Stimulated activated CD4-positive, alpha-beta T cell treated with anti-CD3 and anti-CD28 coated beads, Interleukin-1b, Interleukin-23, amount 100 ng/mL, for 4 hours (primary cell): ENCODE measurements at regions not wholly inside any gene's neighbourhood (a gene's known extent, or its start where the extent isn't known, plus 50 kb on each side); places are given as distances from the start of the nearest gene placed in this dataset.

Experiments used
- DNase-seq, 2 donors: peaks; one replicate each; pipeline ENCODE4 v3.0.0-alpha.2; 2020; ENCODE audit warnings: low read depth in 2 of 2

GRCh38 chr17:72342627-72343527 is 222.1 kb downstream of the SOX9 start:
- DNase-seq, result no peak

GRCh38 chr17:72343911-72344310 is 223.1 kb downstream of the SOX9 start:
- DNase-seq, result no peak

DNA sequence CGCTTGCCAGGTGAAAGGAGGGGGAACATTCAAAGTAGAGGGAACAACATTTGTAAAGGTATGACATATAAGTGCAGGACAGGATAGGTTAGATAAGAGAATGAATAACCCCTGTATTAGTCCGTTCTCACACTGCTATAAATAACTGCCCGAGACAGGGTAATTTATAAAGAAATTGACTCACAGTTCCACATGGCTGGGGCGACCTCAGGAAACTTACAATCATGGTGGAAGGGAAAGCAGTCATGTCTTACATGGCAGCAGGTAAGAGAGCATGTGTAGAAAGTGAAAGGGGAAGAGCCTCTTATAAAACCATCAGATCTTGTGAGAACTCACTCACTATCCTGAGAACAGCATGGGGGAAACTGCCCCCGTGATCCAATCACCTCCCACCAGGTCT is 223.8 kb downstream of the SOX9 start:
- no peak for DNase-seq

GRCh38 chr17:72345088-72345487 is 224.3 kb downstream of the SOX9 start:
- DNase-seq, result no peak

DNA sequence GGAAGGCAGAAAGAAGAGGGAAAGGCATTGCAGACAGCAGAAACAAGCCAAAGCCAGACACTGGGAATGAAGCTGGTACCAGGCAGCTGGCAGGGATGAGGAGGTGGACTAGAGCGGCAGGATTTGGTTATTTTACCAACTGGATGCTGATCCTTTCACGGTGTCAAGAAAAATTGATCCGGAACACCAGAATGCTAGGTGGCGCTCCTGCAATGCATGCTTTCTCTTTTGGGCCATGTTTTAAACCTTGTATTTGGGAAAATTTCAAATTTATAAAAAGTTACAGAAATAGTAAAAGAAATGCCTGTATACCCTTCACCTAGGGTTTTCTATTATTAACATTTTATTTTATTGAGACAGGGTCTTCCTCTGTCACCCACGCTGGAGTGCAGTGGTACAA is 224.7 kb downstream of the SOX9 start:
- DNase-seq, result no peak

- DNase-seq, result no peak
Observed at GRCh38 chr17:72346306-72346705, 225.5 kb downstream of the SOX9 start.

GRCh38 chr17:72349011-72349410 is 228.2 kb downstream of the SOX9 start:
- DNase-seq, result no peak

DNA sequence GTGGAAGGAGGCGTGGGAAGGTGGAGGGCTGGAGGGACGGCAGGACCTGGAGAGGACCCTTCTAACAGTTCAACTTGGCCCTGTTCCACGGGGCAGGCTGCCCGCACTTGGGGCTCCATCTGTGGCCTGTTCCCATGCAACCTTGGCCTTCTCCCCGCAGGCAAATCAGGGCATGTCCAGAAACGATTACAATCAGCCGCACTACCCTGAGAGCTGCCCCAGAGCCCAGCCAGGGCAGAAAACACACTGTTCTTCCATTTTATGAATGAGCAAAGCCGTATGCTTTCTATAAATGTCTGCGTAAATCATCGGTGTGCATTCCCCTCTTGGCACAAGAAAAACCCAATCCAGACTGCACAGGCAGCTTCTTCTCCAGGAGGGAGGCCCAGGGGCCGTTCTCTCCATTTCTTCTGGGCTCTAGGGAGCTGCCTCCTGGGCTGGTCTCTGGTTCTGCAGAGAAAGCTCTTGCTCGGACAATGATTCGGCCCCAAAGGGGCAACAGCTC is 228.7 kb downstream of the SOX9 start:
- DNase-seq, result no peak

DNA sequence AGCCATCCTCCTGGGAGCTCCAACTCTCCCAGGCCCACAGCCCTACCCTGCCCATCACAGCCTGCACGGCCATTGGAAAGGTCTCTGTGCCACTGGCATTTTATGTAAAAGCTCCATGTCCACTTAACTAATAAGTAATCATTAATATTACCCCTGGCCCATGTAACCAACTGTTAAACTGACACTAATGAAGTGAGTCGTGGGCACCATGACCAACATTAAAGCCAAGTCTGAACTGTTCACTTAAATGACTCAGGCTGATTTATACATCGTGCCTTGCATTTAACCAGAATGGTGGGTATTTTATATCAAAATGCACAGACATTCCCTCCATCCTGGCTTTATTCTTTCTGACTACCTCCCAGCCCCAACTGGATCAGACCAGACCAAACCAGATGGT is 229.3 kb downstream of the SOX9 start:
- no peak for DNase-seq

DNA sequence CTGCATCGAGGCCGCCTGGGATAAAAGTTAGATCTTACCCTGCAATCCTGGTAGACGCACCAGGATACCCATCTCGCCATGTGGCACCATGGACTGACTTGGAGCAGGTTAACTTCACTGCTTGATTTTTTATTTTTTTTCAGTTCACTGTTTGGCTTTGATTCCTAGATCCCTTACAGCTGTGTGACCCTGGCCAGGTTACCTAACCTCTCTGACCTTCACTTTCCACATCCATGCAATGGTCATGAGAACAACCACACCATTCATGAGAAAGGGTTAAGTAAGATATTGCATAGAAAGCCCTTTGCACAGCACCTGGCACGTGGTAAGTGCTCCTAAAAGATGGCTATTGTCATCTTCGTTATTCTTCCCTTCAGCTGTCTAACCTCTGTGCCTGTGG is 230.5 kb downstream of the SOX9 start:
- DNase-seq, result no peak

GRCh38 chr17:72351884-72352346 is 231.1 kb downstream of the SOX9 start:
- no peak for DNase-seq

DNA sequence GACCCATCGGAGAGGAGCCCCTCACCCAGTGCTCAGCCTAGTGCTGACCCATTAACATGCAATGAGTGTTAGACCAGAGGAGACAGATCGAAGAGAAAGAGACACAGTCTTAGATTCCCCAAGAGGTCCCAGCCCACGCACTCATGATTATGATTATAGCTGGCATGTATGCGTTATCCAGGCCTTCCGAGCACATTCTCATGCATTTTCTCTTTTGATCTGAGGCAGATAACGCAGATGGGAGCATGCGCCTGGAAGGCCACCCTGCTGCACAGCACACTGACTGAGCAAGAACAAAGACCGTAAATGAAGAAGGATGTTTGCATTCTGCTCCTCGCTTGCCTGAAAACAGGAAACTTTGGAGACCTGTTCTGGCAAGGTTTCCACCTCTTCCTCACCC is 232.7 kb downstream of the SOX9 start:
- DNase-seq, result no peak

DNA sequence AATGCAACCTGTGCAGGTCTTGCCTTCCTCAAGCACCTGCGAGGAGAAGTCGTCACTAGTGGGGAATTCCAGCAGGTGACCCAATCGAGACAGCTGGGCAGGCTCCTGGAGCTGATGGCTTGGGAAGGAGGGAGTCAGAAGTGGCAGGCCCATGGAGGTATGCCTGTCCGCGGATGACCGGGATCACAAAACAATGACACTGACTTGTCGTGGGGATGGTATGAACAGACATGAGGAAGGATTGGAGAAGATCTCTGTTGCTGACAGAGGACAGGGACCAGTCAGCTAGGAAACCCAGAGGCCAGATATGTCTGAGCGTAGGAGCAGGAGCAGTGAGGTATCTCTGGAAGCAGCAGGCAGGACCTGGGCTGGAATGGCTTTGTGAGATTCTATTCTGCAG is 233.3 kb downstream of the SOX9 start:
- no peak for DNase-seq

GRCh38 chr17:72357764-72358365 is 237.0 kb downstream of the SOX9 start:
- DNase-seq, result no peak

DNA sequence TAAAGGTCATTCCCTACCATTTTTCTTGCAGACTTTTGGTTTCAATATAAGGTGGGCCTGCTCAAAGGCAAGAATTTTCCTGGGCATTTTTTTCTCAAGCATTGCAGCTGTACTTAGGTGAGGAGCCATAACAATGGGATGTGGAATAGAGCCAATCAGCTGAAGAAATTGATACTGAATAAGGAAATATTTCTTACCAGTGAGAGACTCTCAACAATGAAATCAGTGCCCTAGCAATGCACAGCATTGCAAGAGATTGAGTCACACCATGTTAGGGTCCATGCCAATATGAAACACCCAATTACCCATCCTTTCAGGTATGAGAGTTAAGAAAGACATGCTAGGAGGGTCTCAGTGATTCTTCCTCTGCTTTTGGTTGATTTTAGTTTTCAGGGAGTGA is 237.6 kb downstream of the SOX9 start:
- no peak for DNase-seq

DNA sequence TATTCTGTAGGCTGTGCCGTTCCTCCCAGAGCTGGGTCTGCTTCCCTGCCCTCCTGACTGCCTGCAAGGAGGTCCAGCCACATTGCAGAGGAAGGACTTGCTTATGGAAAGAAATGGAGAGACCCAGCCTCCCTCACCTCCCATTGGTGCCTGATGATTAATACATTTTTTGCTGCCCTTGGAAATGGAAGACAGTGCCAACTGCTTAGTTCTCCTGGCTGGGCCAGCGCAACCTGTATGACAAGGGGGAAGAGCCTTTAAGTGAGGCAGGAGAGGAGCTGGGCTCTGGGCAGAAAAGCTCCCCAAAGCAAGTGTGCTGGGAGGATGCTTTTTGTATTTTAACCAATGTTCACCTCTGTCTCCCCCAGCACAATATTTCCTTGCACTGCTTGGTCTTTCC is 238.5 kb downstream of the SOX9 start:
- no peak for DNase-seq

DNA sequence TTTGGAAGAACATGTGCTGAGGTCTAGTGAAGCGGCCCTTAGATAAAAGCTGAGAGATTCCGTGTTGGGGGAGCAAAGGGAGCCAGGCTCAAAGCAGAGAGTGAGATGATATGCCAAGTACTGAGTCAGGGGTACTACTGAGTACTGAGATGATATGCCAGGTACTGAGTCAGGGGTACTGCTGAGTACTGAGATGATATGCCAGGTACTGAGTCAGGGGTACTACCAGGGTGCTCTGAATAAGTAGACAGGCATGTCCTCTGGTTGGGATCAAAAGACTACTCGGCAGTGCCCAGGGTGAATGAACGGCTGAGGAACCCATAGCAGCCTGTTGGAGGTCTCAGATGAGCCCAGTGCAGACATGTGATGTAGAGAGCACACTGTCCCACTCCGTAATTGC is 239.0 kb downstream of the SOX9 start:
- no peak for DNase-seq

GRCh38 chr17:72360386-72360940 is 239.6 kb downstream of the SOX9 start:
- DNase-seq, result no peak

DNA sequence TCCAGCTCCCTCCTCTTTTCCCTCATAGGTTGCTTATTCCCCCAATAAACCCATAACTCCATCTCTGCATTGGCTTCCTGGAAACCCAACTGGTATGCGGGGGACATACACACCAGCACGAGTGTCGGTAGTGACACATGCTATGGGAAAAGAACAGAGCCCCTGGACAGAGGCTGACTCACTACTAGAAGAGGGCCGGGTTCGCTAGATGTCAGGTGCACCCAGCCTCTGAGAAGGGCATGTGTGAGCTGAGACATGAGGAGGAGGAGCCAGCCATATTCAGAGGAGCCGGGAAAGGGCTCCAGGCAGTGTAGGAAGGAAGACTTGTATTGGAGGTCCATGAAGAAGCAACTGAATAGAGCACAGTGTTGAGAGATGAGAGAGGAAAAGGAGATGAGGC is 241.1 kb downstream of the SOX9 start:
- DNase-seq, result no peak

DNA sequence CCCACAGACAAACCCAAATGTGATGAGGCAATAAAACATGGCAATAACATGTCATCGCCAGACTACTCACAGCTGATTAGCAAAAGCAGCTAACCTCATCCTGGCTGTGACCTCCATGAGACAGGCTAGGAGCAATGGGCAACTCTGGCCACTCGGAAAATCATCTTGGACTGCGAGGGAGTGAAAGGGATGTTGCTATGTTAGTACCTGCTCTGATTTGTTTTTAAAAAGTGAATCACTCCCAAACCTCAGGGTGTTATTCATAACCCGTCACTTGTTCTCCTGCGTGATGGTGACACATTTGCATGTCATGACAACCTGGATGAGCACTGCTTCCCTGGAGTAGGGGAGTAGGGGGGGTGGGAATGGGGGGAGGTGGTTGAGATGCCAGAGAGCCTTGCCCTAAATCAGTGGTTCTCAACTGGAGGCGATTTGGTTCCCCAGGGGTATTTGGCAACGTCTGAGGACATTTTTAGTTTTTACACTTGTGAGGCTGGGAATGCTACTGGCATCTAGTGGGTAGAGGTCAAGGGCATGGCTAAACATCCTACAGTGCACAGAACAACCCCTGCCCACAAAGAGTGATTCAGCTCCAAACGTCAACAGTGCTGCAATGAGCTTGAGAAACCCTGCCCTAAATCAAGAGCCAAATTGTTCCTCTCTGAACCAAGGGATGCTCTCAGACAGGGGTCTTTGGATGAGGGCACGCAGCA is 241.7 kb downstream of the SOX9 start:
- no peak for DNase-seq

GRCh38 chr17:72363089-72363610 is 242.3 kb downstream of the SOX9 start:
- no peak for DNase-seq

- no peak for DNase-seq
Observed at GRCh38 chr17:72365857-72366414, 245.1 kb downstream of the SOX9 start.
